Gastroesophageal sphincter (tissue), 3 donors: ENCODE measurements at regions not wholly inside any gene's neighbourhood (a gene's known extent, or its start where the extent isn't known, plus 50 kb on each side); places are given as distances from the start of the nearest gene placed in this dataset.

ENCODE experiments used
- EP300 ChIP-seq: sonication (generic); formaldehyde crosslinking; IDR thresholded peaks from one replicate; pipeline ENCODE4 v1.6.1; 2017; ENCODE audit warnings: antibody characterized with exemption, mild to moderate bottlenecking
- POLR2A ChIP-seq, 2 donors: fragments of 450-650 bp; IDR thresholded peaks; one replicate each; pipeline ENCODE4 v1.6.1; 2017; ENCODE audit warnings: antibody characterized with exemption in 2 of 2, mild to moderate bottlenecking in 2 of 2, moderate library complexity in 1 of 2
- POLR2AphosphoS5 ChIP-seq: sonication (generic); formaldehyde crosslinking; IDR thresholded peaks from one replicate; pipeline ENCODE4 v1.6.1; 2017; ENCODE audit warnings: antibody characterized with exemption
- TF ChIP-seq, protein P1 (sequence below), 4 experiments: fragments of 200-600 bp in 2 of 4; fragments of 450-650 bp in 2 of 4; sonication (generic) in 1 of 4; IDR thresholded peaks; one replicate each; pipeline ENCODE4 v1.5.1; 2017 to 2019; ENCODE audit warnings: antibody characterized with exemption in 4 of 4, mild to moderate bottlenecking in 2 of 4, moderate library complexity in 2 of 4

DNA sequence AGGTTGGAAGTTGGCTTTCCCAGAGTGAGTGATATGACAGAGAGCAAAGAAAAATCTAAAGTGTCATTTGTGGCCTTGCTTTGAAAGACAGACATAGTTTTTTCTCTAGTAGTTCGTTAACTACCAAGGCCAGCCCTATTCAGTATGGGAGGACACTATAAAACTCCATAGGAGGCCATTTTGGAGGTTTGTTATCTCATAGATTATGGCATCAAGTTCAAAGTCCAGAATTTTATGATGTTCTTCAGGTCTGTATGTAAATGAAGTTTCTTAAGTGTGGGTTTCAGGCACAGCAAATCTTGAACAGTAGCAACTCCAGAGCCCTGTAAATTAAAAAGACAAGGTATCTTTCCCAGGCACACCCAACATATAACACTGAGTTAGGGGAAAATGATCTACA, 437.1 kb downstream of the PLPP3 start:
- TF ChIP-seq EP300 (no peak), POLR2A (IDR thresholded peaks at IDR 0.05) (no peak), POLR2AphosphoS5 (no peak)
- TF ChIP-seq, protein P1, sequence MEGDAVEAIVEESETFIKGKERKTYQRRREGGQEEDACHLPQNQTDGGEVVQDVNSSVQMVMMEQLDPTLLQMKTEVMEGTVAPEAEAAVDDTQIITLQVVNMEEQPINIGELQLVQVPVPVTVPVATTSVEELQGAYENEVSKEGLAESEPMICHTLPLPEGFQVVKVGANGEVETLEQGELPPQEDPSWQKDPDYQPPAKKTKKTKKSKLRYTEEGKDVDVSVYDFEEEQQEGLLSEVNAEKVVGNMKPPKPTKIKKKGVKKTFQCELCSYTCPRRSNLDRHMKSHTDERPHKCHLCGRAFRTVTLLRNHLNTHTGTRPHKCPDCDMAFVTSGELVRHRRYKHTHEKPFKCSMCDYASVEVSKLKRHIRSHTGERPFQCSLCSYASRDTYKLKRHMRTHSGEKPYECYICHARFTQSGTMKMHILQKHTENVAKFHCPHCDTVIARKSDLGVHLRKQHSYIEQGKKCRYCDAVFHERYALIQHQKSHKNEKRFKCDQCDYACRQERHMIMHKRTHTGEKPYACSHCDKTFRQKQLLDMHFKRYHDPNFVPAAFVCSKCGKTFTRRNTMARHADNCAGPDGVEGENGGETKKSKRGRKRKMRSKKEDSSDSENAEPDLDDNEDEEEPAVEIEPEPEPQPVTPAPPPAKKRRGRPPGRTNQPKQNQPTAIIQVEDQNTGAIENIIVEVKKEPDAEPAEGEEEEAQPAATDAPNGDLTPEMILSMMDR (IDR thresholded peaks at IDR 0.05): no peak
